NOMO-1 (cell line): ENCODE measurements at regions not wholly inside any gene's neighbourhood (a gene's known extent, or its start where the extent isn't known, plus 50 kb on each side); places are given as distances from the start of the nearest gene placed in this dataset.
"Not testable (repeated sequence)": the region's sequence is repeated elsewhere in the genome, so short reads cannot be mapped to it uniquely, and the experiment has no call there.

Experiments
- DNase-seq, 2 experiments: peaks; one replicate each; lab custom pipeline; 2025; ENCODE audit not compliant: unreplicated experiment in 2 of 2; lab: John Stamatoyannopoulos, UW

DNA sequence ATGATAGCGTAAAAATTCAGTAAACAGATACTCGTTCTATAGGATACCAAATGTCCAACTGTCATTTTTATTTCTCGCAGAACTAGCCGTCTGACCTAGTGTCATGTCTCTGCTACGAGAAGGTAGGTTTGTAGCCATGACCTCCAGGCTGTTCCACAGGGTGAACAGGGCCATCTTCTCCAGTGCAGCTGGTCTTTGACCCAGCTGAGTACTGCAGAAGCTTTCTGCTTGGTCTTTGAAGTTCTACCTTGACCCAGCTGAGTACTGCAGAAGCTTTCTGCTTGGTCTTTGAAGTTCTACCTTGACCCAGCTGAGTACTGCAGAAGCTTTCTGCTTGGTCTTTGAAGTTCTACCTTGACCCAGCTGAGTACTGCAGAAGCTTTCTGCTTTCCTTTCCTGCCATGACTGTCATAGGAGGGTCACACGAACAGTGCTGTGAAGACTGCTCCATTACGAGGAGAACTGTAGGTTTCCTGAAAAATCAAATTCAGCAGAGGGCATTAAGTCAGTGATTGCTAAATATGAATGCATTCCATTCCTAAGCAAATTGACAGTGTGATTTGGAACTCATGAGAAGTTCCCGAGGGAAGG, 532.8 kb upstream of the NRP1 start:
- DNase-seq: not testable (repeated sequence)

DNA sequence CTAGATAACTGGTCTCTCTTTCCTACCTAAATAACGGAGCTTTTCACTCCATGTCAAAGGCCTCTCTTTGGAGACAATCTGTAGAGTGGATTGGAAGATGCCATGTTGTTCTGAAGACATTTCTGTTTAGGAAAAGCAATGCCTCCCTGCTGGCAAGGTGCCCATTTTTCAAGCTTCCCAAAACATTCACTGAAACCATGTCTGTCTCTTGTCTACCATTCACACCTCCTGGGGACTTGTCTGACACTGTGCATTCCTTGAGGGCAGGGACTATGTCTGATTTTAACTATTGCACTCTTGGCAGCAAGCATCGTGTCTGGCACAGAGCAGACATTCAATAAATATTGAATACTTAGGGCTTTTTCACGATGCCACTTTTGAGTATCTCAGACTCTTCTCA, 528.9 kb upstream of the NRP1 start:
- no peak for DNase-seq

DNA sequence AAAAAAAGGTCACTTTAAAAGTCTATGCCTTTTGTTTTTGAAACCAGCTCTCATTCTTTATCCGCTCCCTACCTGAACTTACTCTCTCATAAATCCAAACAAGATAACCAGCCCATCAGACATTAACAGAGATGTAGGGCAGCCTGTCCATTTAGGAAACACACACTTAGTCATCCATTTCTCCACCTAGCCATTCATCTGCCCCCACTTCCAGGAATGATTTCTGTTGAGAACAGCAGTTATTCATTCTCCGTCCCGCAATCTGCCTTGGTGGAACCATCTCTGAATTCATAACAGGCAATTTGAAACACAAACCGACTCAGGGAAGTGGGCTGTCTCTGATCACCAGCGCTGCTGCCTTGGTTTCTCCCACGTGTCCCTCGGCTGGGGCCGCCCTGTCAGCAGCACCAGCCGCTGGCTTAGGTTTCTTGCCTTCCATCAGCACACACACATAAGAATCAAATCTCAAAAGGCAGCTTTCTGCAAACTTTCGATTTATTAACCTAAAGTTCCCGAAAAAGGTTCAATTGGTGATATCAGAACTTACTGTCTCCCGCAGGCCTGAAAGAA, 528.2 kb upstream of the NRP1 start:
- DNase-seq: no peak

DNA sequence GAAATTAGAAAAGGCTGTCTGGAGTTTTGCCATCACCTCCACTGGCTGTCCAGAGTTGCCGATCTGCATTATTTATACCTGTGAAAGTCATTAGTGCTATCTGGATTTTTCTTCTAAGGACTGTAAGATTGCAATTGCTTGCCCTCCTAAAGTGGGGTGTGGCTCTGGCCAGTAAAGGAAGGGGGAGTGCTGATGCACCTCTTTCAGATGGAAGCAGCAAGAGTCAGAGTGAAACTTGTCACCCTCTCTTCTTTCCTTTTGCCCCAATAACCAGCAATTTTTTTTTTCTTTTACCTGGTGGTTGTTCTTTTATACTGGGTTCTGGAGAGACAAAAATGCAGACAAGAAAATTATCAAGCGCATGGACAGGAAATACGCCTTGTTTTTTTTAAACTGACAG, 527.4 kb upstream of the NRP1 start:
- DNase-seq: no peak

DNA sequence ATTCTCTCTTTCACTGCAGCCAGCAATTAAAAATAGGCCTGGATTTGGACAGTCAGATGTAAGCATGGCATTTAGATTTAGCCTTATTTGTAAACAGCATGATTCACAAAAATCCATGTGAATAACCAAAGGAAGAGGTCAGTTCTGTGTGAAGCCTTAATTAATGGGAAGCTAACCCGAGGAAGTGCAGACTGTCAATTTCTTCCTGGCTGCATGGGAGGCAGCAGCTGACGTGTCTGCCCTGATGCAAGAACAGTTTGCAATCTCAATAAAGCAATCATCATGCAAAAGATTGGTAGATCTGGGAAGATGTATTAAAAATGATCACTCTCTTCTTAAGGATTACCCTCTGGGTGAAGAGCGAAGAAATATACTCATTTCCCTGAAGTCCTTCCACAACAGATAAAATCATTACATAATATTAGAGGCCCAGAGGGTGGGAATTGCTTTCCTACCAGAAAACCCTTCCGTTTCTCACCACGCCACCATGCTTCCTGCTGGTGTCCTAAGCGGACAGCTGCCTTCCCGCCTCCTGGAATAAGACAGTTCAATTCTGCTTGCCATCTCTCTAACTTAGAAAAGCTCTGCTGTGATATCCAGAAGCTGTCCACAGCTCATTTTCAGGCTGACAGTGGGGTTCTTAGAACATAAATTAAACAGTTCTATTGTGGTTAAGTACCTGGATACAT, 526.7 kb upstream of the NRP1 start:
- no peak for DNase-seq

DNA sequence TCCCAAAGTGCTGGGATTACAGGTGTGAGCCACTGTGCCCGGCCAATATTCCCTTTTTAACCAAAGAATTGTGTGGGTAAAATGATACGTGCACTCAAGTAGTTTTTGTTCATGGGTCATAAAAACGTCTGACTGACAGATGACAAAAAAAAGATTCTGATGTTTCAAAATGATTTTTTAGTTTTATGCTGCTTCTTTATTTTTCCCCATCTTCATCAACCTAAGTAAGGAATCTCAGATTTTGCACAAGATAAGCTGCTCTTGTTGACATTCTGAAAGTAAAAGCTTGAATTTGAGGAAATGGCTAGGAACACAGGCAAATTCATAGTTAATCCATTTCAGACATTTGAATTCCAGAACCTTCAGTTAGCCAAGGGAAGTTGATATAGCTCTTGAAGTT, 526.1 kb upstream of the NRP1 start:
- DNase-seq: peak in 1 of 2 experiments; percentile 5

DNA sequence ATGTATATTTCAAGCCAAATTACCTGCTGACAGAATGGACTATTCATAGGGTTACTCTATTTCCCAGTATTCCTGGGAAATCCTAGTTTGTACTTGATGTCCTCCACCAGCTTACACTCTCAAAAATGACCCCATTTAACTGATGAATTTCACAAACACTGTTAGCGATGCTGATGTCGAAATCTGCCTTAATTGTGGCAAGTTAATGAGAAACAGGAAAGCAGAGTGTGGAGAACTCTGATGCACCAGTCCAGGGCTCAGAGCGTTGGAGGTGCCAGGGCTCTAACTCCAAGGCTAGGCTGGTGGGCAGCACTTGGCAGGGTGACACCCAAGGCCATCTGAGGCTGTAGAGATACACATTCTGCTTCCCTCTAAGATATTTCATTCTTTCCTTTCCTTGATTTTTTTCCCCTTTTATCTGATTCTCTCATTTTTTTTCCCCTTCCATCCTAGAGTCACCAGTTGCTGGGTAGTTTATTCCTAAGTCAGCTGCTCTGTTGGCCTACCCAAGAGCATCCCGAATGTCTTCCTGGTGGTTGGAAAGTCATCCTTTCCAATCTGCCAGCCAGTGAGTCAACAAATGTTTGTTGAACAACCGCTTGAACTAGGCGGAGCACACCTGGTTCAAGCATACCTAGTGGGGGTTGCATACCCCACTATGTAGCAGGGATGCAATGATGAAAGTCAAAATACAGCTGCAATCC, 525.0 kb upstream of the NRP1 start:
- peak; percentile 22 to 40 for DNase-seq

DNA sequence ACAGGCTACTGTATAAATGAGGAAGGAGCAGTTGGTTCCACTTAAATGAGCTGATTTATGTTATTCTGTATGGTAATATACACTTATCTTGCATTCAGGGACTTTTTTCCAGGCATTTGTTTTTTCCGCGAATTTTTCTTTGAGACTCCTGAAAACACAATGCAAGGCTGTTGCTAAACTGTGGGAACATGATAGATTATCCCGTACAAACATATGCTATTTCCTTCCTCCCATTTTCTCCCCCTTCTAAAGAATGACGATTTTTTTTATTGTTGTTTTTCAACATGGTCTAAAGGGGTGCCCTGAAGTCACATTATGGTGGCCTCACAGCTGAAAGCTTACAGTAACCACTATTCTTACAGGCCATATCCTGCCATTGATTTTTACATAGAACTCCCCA, 523.9 kb upstream of the NRP1 start:
- peak in 1 of 2 experiments; percentile 23 for DNase-seq

DNA sequence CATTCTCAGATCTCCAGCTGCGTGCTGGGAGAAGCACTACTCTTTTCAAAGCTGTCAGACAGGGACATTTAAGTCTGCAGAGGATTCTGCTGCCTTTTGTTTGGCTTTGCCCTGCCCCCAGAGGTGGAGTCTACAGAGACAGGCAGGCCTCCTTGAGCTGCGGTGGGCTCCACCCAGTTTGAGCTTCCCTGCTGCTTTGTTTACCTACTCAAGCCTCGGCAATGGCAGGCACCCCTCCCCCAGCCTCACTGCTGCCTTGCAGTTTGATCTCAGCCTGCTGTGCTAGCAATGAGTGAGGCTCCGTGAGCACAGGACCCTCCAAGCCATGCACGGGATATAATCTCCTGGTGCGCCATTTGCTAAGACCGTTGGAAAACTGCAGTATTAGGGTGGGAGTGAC, 518.8 kb upstream of the NRP1 start:
- DNase-seq: not testable (repeated sequence)

DNA sequence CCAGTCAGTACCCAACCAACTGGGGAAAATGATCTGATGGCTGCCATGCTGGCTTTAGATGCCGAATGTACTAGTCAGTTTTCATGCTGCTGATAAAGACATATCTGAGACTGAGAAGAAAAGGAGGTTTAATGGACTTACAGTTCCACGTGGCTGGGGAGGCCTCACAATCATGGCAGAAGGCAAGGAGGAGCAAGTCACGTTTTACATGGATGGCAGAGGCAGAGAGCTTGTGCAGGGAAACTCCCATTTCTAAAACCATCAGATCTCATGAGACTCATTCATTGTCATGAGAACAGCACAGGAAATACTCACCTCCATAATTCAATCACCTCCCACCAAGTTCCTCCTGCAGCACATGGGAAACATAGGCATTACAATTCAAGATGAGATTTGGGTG, 508.9 kb upstream of the NRP1 start:
- DNase-seq: no peak

DNA sequence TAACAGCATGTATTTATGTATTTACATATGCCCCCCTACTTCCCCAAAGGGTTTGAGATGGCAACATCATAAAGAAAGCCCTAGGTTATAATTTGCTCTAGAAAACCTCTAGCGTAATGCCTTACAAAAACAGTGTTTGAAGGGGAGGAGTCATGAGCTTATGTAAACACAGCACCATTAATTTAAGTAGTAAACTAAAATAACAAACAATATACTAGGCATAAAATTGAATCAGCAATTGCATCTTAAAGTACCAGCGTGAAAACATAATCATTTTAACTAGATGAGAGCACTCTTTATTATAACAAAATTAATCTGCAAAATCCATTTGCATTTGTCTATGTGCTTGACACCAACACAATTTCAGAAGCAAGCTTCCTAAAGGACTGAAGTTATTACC, 507.2 kb upstream of the NRP1 start:
- DNase-seq: no peak

DNA sequence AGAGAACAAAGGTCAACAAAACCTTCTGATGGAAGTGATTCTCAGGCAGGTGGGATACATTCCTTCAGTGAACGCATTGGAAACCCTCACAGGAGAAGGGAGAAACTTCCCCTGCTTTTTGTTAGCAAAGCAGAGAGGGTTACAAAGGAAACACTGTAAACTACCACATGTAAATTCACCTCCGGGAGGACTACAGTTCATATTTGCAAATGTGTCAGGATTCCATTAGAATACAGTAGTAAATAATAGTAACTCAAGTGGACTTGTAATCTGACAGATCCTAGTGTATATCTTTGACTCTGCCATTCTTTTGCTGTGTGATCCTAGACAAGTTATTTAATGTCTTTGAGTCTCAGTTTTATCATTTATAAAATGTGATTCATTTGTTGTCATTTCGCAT, 504.3 kb upstream of the NRP1 start:
- no peak for DNase-seq

DNA sequence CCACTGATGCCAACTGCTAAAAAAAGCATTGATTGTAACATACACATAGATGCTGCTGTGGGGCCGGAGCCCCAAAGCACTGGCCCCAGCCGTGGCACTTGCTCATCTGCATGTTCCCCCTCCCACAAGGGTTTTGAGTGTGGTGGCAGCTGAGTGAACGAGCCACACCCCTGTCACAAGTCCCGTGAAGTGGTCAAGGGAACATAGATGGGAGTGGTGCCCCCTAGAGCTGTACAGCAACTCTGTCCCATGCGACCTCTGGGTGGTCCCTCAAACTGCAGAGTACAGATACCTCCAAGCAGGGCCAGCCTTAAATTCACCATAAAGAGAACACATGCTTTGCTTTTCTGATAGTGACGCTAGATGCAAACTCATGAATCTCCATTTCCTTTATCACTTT, 503.3 kb upstream of the NRP1 start:
- no peak for DNase-seq

DNA sequence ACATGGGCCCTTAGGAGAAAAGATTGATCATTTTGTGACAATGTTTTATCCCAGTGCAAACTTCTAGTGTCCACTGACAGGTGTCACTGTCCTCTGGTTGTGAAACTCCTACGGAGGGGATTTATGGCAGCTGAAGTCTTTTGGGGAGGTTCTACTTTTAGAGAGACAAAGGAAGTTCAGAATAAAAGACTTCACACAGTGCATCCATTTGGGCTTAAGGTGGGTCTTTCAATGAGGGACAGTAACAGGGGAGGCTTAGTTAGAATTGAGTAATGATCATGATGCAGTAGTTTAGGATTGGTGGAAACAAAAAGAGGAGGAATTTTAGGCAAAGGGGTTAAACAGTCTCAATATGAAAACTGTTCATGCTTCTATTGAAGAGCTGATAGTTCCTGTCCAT, 501.1 kb upstream of the NRP1 start:
- no peak for DNase-seq

DNA sequence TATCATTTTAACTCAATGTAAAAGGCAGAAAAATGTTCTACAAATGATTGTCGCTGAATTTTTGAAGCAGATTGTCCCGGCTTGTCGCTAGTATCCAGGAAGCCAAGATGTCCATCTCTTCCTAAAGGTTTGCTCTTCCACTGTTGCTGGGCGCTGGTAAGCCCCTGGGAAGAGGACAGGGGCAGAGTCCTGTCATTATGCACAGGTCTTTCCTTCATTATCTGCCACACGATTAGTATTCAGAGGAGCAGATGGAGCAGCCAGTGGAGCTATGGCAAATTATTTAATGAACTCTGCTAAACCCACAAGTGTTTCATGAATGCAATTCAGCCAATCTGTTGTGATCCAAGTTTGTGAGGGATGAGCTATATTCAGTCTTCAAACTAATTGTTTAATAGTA, 499.1 kb upstream of the NRP1 start:
- DNase-seq: no peak

DNA sequence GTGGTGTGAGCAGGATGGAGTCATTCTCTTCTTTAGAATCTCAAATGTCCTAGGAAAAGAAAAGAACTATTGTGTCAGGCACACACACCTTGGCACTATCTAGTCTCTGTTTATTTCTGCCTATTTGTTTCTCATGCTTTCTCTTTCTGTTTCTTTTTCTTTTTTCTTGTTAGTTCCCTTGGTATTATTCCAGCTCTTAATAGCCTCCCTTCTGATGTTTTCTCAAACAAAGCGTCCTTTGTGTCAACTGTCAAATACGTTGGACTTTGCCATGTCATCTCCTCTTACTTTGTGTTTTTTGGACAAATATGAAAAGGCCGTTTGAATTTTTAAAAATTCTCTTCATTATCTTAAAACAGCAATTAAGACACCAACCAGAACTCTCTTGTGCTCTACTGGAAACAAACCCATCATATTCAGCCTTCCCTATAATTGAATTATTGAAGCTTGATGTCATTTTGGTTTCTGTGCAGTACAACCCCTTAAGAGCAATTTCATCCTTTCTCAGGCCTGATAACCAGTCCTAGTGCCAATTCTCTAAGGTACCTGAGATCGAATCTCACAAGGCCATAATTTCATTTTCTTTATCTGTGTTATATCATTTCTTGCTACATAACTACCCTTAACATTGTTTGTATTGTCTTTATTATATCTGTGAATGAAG, 497.8 kb upstream of the NRP1 start:
- no peak for DNase-seq

DNA sequence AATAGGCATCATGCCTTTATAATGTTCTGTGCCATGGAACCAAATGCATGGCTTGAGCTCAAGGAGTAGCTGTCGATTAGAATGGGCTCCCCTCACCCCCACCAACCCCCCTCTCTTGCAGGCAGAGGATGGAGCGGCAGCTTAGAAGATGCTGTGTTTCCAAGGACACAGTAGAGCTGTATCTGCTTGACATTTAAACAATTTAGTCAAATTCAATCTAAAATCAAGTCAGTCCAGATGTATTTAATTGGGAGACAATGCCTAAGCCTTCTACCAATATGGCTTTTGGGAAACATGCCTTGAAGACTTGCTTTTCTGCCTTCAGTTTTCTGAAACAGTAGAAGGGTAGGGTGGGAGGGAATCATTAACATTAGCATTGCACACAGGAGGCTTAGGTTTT, 497.1 kb upstream of the NRP1 start:
- DNase-seq: no peak

DNA sequence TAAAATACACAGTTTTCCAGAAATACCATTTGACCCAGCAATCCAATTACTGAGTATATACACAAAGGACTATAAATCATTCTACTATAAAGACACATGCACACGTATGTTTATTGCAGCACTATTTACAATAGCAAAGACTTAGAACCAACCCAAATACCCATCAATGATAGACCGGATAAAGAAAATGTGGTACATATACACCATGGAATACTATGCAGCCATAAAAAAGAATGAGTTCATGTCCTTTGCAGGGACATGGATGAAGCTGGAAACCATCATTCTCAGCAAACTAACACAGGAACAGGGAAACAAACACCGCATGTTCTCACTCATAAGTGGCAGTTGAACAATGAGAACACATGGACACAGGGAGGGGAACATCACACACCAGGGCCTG, 495.4 kb upstream of the NRP1 start:
- DNase-seq: not testable (repeated sequence)

DNA sequence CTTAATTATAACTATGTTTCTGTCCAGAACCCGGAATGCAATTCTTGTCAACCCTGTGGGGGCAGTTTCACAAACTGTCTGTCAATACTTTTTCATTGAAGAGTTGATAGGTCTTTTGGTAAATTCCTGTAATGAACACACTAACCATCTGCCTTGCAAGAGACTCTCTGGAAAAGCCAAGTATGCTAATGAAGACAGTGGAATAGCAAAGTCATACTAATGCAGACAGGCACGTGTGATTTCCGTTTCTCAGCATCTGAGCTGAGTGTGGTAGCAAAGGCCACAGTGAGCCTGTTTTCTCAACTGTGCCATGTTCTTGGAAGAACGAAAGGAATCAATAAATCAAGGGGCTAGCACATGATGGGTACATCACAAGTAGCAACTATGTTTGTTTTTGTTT, 494.1 kb upstream of the NRP1 start:
- DNase-seq: no peak

DNA sequence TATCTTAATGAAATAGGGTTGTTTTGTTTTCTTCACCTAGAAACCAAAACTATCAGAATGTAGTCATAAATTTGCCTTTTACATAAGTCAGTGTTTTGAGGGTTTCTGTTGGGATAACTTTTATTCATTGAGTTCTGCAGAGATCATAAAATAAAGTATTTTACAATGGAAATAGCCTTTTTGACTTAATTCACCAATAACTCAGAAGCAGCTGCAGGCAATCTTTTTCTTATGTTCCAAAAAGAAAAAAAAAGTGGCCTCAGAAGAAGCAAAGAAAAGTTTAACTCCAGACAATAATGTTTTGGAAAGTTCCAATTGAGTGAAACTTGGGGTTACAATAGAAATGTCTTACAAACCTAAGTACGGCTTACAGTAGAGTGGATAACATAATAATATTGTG, 491.7 kb upstream of the NRP1 start:
- DNase-seq: no peak

DNA sequence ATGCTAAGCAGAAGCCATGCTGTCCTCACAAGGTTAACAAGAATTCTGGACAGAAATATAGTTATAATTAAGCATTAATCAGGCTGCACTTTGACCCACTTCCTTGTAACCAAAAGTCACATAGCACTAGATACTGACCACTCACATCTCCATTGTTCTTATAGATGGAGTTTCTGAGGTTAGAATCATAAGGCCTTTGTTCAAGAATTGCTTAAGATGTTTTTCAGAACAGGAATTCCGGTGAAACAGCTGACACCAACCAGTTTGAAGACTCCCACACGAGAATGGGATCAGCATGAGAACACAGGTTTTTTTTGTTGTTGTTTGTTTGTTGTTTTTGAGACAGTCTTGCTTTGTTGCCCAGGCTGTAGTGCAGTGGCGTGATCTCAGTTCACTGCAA, 488.3 kb upstream of the NRP1 start:
- DNase-seq: no peak
